HG03575 (cell line): ENCODE measurements at regions not wholly inside any gene's neighbourhood (a gene's known extent, or its start where the extent isn't known, plus 50 kb on each side); places are given as distances from the start of the nearest gene placed in this dataset.

Experiments used
- ATAC-seq: cut with Tn5 transposase; IDR thresholded peaks from one replicate; pipeline ENCODE4 v1.9.1; 2021; ENCODE audit not compliant: unreplicated experiment, insufficient number of reproducible peaks, low FRiP score; ENCODE audit errors: extremely low read depth

GRCh38 chr6:82569022-82569421 is 205.4 kb downstream of the TPBG start:
- ATAC-seq = no peak

- ATAC-seq = no peak
Observed at GRCh38 chr6:82570083-82570482, 206.5 kb downstream of the TPBG start.

DNA sequence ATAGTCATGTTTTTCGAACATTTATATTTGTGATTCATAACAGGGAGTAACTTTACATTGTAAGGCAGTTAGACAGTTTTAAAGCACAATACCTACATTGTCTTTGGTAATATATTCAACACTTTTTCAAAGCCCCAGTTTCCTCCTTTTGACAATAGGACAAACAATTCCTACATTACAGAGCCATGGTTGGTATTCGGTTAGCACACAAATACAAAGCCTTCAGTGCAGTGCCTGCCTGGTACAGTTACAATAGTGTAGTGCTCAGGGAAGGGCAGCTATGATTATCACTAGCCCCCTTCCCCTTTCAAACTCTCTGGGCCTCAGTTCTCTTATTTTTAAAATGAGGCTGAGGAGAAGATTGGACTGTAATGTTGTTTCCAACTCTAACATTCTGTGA is 207.8 kb downstream of the TPBG start:
- no peak for ATAC-seq

DNA sequence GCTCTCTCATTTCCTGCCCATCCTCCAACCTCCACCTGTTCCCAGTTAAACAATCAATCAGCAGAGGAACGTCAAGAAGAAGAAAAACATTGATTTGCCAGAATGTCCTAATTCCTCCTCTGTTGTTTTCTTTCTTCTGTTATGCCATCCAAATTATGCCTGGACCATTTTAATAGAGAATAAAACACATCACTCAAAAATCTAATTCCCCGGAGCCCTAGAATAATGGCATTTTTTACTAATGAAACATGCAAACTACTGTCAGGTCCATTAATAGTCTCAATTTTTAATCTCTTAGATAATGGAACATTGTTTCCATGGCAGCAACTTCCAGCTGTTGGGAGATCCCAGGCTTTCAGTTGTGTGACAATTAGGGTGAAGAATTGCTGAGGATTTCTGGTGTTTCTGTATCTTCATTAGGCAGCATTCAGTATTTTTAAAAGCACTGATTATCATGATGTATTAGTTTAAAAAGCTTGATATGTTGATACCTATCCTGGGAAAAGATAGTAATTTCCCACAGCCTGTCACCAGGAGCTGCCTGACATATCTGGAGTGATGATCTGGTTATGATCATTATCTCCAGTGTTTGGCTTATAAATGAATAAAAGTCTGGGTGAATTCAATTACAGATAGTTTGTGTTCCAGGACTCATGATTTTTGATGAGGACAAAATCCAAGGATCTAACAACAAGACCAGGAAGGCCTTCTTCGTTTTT is 209.8 kb downstream of the TPBG start:
- ATAC-seq = no peak

GRCh38 chr6:82576284-82576683 is 212.7 kb downstream of the TPBG start:
- ATAC-seq = no peak

GRCh38 chr6:82584194-82584695 is 220.6 kb downstream of the TPBG start:
- no peak for ATAC-seq

DNA sequence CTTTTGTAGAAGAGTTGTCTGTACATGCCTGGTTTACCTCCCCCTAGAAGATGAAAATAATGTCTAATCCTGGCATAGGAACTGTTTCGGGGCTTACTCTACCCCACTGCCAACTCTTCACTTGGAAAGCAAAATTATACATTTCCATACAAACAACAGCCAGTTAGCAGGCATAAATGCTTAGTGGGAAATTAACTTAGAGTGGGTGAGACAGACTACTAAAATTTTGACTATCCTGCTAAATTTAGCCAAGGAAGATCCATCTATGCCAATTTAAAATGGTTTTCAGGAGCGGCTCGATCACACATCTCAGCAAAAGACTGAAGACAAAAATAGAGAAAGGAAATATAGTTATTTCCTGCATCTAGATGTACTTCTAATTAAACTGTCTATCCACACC is 221.2 kb downstream of the TPBG start:
- no peak for ATAC-seq

- no peak for ATAC-seq
Observed at GRCh38 chr6:82588020-82588419, 224.4 kb downstream of the TPBG start.

DNA sequence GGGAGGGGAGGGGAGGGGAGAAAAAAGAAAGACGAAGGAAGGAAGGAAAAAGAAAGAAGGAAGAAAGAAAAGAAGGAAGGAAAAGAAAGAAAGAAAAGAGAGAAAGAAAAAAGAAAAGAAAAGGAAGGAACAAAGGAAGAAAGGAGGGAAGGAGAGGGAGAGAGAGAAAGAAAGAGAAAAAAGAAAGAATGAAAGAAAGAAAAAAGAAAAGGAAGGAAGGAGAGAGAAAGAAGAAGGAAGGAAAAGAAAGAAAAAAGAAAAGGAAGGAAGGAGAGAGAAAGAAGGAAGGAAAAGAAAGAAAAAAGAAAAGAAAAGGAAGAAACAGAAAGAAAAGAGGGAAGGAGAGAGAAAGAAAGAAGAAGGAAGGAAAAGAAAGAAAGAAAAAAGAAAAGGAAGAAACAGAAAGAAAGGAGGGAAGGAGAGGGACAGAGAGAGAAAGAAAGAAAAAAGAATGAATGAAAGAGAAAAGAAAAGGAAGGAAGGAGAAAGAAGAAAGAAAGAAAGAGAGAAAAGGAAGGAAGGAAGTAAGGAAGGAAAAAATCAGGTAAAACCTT is 225.3 kb downstream of the TPBG start:
- no peak for ATAC-seq

DNA sequence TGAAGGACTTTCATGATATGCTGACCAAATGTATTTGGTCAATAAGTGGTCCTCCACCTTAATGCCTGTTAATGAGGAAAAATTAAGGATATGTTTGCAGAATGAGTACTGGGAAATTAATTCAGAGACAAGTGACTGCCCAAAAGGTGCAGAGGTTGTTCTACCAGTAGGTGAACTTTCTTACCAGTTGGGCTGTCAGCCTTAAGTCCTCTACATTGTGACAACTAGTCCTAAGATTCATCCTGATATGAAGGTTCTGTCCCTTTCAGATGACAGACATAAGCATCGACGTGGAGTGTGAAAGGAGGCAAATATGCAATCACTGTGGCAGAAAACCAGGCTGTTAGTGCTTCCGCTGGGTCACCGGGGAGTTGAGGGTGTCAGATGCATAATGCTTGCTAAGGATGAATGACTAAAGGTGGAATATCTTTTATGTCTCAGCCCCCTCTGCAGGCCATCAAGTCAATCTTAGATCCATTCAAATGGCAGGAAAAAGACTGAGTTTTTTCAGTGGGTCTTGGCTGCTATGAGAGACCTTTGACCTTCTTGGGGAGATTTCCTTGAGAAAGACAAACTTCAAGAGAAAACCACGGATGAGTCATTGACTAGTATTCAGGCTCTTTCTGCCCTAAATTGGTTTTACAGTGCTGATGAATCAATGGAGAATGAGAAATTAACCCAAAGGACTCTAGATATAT is 226.0 kb downstream of the TPBG start:
- no peak for ATAC-seq

DNA sequence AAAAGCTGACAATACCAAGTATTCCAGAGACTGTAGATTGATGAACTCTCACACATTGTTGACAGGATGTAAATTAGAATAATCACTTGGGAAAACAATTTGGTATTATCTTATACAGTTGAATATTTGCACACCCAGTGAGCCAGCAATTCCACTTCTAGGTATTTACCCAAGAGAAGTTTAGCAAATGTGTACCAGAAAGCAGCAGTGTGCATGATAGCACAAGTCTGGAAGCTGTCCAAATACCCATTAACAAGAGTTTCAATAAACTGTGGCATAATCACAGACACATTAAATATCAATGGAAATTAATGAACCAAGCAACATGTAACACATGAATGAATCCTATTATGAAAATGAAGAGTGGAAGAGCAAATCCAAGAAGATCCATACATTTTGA is 233.6 kb downstream of the TPBG start:
- ATAC-seq = no peak

DNA sequence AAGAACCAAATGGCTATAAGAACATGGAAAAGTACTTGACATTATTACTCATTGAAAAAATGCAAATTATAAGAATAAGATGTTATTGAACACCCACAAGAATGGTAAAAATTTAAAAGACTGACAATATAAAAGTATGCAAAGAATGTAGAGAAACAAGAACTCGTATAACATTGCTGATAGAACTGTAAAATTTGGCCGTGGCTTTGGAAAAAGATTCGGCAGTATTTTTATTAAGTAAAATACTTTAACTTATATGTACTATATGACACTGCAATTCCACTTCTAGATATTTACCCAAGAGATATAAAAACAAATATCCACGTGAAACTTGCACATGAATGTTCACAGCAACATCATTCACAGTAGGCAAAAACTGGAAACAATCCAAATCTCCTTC is 239.2 kb downstream of the TPBG start:
- no peak for ATAC-seq

DNA sequence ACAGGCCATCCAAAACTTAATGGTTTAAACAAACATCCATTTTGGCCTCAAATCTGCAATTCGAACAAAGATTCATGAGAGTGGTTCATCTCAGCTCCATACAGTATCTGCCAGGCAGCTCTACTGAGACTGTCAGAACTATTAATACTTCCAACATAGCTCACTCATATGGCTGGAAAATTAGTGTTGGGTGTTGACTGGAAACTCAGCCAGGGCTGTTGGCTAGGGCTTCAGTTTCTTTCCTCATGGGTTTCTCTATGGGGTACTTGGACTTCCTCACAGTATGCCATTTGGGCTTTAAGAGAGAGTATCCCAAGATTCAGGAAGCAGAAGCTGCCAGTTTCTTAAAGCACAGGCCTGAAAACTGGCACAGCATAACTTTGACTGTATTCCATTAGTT is 240.3 kb downstream of the TPBG start:
- ATAC-seq = no peak

DNA sequence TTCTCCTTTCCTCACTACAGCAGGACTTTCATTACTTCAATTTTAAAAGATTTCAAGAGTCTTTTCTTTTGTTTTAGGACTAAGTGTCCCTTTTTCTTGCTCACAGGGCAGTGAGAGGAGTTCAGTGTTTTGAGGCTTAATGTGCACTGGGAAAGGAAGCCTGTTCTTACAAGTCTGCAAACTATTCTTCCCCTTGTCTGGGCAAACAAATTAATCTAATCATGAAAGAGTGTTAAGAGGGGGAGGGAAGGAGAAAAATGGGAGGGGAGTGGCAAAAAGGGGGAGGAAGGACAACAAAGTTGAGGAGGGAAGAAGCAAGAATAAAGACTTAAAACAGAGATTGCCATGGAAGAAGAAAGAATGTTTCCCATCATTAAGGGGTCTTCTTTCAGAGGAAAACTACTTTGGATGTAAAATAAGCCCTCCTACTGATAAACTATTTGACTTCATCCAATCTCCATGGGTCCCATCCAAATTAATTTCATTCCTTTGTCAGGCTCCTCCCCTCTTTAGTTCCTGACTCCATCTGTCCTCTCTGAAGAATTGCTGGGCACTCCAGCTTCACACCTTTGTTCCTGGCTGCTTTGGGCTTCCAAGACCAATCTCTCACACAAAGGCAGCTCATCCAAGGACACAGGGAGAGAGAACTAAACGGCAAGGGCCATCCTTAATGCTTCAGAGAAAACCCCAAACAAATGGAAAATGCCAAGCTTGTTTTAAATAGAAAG is 244.5 kb downstream of the TPBG start:
- no peak for ATAC-seq

- ATAC-seq = no peak
Observed at GRCh38 chr6:82608781-82609180, 245.2 kb downstream of the TPBG start.

GRCh38 chr6:82611751-82612150 is 248.1 kb downstream of the TPBG start:
- ATAC-seq = no peak

DNA sequence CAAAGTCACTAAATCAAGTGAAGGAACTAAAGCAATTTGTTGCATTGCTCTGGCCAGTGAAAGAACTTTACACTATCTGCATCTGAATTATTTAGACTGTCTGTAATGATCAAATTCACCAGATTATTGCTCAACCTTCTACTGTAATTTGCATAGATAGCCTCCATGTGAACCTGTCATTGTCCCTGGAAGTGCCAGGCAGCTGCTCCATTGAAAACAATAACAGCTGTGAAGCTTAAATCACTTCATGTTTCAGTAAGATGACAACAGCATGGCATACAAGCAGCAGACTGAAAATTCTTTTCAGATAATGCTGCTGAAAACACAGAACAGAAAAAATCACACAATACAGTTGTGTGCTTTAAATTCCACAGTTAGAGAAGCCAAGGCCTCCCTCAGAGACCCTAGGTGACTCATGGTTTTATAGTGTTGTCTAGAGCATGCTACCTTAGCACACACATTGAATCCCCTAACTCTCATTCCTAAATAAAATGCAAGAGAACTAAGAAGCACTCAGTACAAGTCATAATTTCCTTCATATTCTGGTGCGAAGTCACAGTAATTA is 248.9 kb downstream of the TPBG start:
- no peak for ATAC-seq

- no peak for ATAC-seq
Observed at GRCh38 chr6:82614518-82614917, 250.9 kb downstream of the TPBG start.

DNA sequence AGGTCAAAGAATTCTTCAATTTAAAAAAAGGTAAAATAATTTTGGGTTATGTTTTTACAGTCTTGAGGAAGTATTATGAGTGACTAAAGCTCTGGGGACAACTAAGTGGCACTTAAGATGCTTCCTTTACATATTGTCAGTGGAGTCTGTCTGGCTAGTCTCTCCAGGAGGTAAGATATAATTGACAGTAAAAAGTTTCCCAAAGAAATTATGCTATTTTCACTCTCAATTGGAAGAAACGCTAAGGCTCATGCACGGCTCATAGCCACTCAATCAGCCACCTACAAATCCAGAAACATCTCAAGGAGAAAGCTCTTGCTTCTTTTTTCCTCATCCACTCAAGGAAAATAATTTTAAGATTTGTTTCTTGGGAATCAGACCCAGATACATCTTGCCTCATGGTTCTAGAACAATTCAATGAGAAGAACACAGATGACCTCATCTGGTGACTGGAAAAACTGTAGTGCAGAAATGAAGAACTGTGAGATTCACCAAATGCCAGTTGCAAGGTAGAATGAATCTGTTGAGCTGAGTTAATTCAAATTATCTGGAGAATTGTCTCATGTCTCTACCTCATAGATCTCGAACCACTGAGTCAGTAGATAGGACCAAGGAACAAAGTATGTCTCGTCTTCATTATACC is 252.9 kb downstream of the TPBG start:
- ATAC-seq = no peak
